DND-41 (cell line): ENCODE measurements at regions not wholly inside any gene's neighbourhood (a gene's known extent, or its start where the extent isn't known, plus 50 kb on each side); places are given as distances from the start of the nearest gene placed in this dataset.

Experiments
- CTCF ChIP-seq: IDR thresholded peaks from 2 replicates; pipeline ENCODE4 v1.5.1; 2012; ENCODE audit warnings: borderline replicate concordance, low read length, moderate library complexity, mild to moderate bottlenecking; ENCODE audit not compliant: poor library complexity, severe bottlenecking; ENCODE audit errors: extremely low read depth
- EZH2 ChIP-seq: IDR thresholded peaks from 3 replicates; pipeline ENCODE4 v1.6.1; 2012; ENCODE audit warnings: borderline replicate concordance, low read depth, mild to moderate bottlenecking, moderate library complexity, low read length, inconsistent platforms; ENCODE audit not compliant: severe bottlenecking

GRCh38 chr9:103243553-103243952, 248.4 kb downstream of the CYLC2 start:
- no peak for TF ChIP-seq CTCF
- no peak for TF ChIP-seq EZH2
